Choroid plexus epithelial cell (primary cell): ENCODE measurements at regions not wholly inside any gene's neighbourhood (a gene's known extent, or its start where the extent isn't known, plus 50 kb on each side); places are given as distances from the start of the nearest gene placed in this dataset.

Source experiments
- DNase-seq: peaks from one replicate; pipeline ENCODE4 v3.0.0-alpha.2; 2010; ENCODE audit warnings: low read depth
- H3K4me3 ChIP-seq: 2 replicates; pipeline ENCODE4 v1.5.1; 2011; ENCODE audit warnings: low read depth, mild to moderate bottlenecking, control low read depth, low read length, moderate library complexity
- TF ChIP-seq, protein P1 (sequence below): conservative IDR thresholded peaks from 2 replicates; pipeline ENCODE4 v1.5.1; 2011; ENCODE audit warnings: low read depth, mild to moderate bottlenecking, control low read depth, inconsistent platforms, low read length, moderate library complexity

DNA sequence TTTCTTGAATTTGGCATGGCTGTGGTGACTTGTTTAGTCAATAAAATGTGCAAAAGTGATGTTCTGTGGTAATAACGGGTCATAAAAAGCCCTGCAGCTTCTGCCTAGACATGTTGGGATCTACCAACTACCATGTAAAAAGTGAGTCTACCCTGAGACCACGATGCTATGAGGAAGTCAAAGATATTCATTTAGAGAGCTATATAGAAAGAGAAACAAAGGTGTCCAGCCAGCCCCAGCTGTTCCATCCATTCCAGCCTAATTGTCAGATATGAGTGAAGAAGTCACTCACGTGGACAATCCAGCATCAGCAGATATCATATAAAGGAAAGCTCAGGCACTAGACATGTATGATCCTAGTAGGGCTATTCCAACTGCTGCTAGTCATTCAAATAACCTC lies 117.2 kb upstream of the SSTR1 start:
- DNase-seq = no peak
- H3K4me3 ChIP-seq = no peak overlapping the region
- TF ChIP-seq, protein P1, sequence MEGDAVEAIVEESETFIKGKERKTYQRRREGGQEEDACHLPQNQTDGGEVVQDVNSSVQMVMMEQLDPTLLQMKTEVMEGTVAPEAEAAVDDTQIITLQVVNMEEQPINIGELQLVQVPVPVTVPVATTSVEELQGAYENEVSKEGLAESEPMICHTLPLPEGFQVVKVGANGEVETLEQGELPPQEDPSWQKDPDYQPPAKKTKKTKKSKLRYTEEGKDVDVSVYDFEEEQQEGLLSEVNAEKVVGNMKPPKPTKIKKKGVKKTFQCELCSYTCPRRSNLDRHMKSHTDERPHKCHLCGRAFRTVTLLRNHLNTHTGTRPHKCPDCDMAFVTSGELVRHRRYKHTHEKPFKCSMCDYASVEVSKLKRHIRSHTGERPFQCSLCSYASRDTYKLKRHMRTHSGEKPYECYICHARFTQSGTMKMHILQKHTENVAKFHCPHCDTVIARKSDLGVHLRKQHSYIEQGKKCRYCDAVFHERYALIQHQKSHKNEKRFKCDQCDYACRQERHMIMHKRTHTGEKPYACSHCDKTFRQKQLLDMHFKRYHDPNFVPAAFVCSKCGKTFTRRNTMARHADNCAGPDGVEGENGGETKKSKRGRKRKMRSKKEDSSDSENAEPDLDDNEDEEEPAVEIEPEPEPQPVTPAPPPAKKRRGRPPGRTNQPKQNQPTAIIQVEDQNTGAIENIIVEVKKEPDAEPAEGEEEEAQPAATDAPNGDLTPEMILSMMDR = no peak

DNA sequence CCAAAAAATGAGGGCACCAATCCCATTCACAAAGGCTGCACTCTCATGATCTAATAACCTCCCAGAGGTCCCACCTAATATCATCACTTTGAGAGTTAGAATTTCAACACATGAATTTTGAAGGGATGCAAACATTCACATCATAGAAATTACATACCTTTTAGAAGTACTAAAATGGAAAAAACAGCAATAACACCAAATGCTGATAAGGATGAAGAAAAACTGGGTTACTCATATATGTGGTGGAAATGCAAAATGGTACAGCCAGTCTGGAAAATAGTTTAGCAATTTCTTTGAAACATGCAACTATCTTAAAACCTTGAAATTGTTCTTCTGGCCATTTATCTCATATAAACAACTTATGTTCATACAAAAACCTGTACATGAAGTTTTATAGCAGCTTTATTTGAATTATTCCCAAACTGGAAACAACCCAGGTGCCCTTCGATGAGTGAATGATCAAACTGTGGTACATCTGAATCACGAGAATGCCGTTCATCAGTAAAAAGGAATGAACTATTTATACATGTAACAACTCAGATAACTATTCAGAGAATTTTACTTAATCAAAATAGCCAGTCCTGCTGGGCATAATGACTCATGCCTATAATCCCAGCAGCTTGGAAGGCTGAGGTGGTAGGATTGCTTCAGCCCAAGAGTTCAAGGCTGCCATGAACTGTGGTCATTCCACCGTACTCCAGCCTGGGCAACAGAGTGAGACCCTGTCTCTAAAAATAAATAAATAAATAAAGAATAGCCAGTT lies 109.4 kb upstream of the SSTR1 start:
- H3K4me3 ChIP-seq = no peak overlapping the region
- TF ChIP-seq, protein P1 = no peak
- DNase-seq = peak; percentile 78

GRCh38 chr14:38101679-38102078 lies 106.0 kb upstream of the SSTR1 start:
- H3K4me3 ChIP-seq = no peak overlapping the region
- TF ChIP-seq, protein P1 = no peak
- DNase-seq = no peak

- no peak for DNase-seq
- TF ChIP-seq, protein P1 = no peak
- no peak overlapping the region for H3K4me3 ChIP-seq
Measured at GRCh38 chr14:38103542-38104225, 104.0 kb upstream of the SSTR1 start.

- H3K4me3 ChIP-seq = no peak overlapping the region
- no peak for DNase-seq
- TF ChIP-seq, protein P1 = no peak
Measured at GRCh38 chr14:38105106-38105702, 102.5 kb upstream of the SSTR1 start.

DNA sequence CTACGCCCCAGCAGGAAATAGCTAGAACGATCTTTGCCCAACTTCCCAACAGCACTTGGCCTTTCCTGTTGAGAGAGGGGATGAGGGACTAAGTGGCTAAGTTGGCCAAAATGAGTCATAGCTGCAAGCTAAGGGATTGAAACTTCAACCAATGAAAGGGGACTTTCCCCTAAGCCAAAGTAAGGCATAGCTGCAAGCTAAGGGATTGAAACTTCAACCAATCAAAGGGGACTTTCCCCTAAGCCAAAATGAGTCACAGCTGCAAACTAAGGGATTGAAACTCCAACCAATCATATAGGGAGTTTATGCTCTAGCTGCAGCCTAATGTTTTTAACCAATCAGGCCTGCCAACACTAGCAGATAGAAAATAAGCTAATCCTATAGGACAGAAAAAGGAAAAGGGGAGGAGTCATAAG lies 100.5 kb upstream of the SSTR1 start:
- TF ChIP-seq, protein P1 = no peak
- DNase-seq = no peak
- no peak overlapping the region for H3K4me3 ChIP-seq

- peak; percentile 17 for DNase-seq
- TF ChIP-seq, protein P1 = no peak
- H3K4me3 ChIP-seq = no peak overlapping the region
Measured at GRCh38 chr14:38108681-38109080, 99.0 kb upstream of the SSTR1 start.
